ENCODE measurements at regions not wholly inside any gene's neighbourhood (a gene's known extent, or its start where the extent isn't known, plus 50 kb on each side); places are given as distances from the start of the nearest gene placed in this dataset.

DNA sequence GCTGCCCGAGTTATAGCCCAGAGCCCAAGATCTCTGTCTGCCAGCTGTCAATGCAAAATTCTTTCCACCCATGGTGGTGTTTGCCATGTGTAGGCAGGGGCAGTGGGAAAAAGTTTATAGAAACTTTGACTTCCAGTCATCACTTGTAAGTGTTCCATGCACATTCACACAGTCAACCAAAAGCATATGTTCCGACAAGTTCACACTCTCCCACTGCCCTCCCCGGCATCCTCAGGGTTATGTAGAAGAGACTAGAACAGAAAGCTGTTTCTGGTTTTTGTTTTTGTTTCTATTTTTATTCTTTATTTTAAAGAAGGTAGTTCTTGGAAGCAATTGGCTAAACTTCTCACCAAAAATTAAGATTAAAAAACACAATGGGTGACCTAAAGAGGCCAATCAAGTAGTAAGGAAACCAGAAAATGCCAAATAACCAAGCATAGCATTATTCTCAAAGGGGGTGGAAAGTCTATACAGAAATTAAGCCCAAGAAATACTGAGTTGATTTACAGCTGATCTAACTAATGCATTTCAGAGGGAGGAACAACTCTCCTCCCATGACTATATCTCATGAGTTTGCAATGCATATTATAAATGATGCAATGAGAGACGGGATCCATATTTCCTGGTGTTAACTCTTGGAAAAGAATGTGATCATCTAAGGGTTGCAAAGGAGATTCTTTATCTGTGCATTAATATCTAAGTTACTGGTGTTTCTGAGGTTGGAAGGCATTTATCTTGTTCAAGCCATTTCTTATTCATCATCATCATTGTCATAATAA is 91.5 kb upstream of the ETS2 start:
- TF ChIP-seq, protein P1, sequence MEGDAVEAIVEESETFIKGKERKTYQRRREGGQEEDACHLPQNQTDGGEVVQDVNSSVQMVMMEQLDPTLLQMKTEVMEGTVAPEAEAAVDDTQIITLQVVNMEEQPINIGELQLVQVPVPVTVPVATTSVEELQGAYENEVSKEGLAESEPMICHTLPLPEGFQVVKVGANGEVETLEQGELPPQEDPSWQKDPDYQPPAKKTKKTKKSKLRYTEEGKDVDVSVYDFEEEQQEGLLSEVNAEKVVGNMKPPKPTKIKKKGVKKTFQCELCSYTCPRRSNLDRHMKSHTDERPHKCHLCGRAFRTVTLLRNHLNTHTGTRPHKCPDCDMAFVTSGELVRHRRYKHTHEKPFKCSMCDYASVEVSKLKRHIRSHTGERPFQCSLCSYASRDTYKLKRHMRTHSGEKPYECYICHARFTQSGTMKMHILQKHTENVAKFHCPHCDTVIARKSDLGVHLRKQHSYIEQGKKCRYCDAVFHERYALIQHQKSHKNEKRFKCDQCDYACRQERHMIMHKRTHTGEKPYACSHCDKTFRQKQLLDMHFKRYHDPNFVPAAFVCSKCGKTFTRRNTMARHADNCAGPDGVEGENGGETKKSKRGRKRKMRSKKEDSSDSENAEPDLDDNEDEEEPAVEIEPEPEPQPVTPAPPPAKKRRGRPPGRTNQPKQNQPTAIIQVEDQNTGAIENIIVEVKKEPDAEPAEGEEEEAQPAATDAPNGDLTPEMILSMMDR (IDR thresholded peaks at IDR 0.05; ENCODE audit: borderline replicate concordance, extremely low read depth, low read length, poor library complexity, severe bottlenecking) = no peak
- TF ChIP-seq EZH2 (IDR thresholded peaks at IDR 0.05; ENCODE audit: borderline replicate concordance, low read depth, low read length, severe bottlenecking) = no peak

All from DND-41 (cell line).